ENCODE measurements at regions not wholly inside any gene's neighbourhood (a gene's known extent, or its start where the extent isn't known, plus 50 kb on each side); places are given as distances from the start of the nearest gene placed in this dataset.

- intact Hi-C loops (cut with DNase I): no loop called here
- no peak for TF ChIP-seq POLR2A (IDR thresholded peaks at IDR 0.05)
- peak in 2 of 4 experiments; percentile 12 to 21 for TF ChIP-seq CTCF (IDR thresholded peaks at IDR 0.05)
- no peak for DNase-seq
- Histone ChIP-seq H3K9me3 (no peaks in the 10 kb centered on the region), H3K36me3 (no peaks in the 10 kb centered on the region), H3K27me3 (no peaks in the 10 kb centered on the region), H3K4me1 (no peaks in the 10 kb centered on the region), H3K4me3 (no peak overlapping the region), H3K27ac (no peak overlapping the region)
- WGBS, 2 donors: 21 to 37% methylated on average over 3 of the region's 3 CpGs
These were observed 96.2 kb upstream of the SNTG2 start for GRCh38 chr2:854460-854859.

- no peak for DNase-seq
- Histone ChIP-seq H3K4me3 (no peak overlapping the region), H3K4me1 (no peaks in the 10 kb centered on the region), H3K27ac (no peak overlapping the region), H3K27me3 (no peaks in the 10 kb centered on the region), H3K36me3 (no peaks in the 10 kb centered on the region), H3K9me3 (no peaks in the 10 kb centered on the region)
- TF ChIP-seq CTCF (IDR thresholded peaks at IDR 0.05): no peak
- TF ChIP-seq EP300 (IDR thresholded peaks at IDR 0.05): no peak
- no peak for TF ChIP-seq POLR2A (IDR thresholded peaks at IDR 0.05)
- no peak for TF ChIP-seq POLR2AphosphoS5 (IDR thresholded peaks at IDR 0.05)
- WGBS, 2 donors: 79 to 80% methylated on average over 19 of the region's 19 CpGs
- intact Hi-C loops (cut with DNase I): no loop called here
These were observed 97.3 kb upstream of the SNTG2 start for GRCh38 chr2:853203-853870.

GRCh38 chr2:852168-852567 is 98.5 kb upstream of the SNTG2 start:
- Histone ChIP-seq H3K9me3 (no peaks in the 10 kb centered on the region), H3K4me3 (no peak overlapping the region), H3K4me1 (no peaks in the 10 kb centered on the region), H3K36me3 (no peaks in the 10 kb centered on the region), H3K27ac (no peak overlapping the region), H3K27me3 (no peaks in the 10 kb centered on the region)
- intact Hi-C loops (cut with DNase I): no loop called here
- TF ChIP-seq POLR2AphosphoS5 (IDR thresholded peaks at IDR 0.05): no peak
- no peak for TF ChIP-seq EP300 (IDR thresholded peaks at IDR 0.05)
- TF ChIP-seq CTCF (IDR thresholded peaks at IDR 0.05): no peak
- no peak for TF ChIP-seq POLR2A (IDR thresholded peaks at IDR 0.05)
- DNase-seq: no peak
- 93% methylated on average over 6 of the region's 6 CpGs for WGBS, 2 donors

- intact Hi-C loops (cut with DNase I): no loop called here
These were observed 99.0 kb upstream of the SNTG2 start for GRCh38 chr2:851680-852079.

More at GRCh38 chr2:851680-852079, 99.0 kb upstream of the SNTG2 start:
- Histone ChIP-seq H3K27me3 (no peaks in the 10 kb centered on the region), H3K4me1 (no peaks in the 10 kb centered on the region), H3K36me3 (no peaks in the 10 kb centered on the region), H3K27ac (no peak overlapping the region), H3K9me3 (no peaks in the 10 kb centered on the region), H3K4me3 (no peak overlapping the region)
- TF ChIP-seq POLR2A (IDR thresholded peaks at IDR 0.05): no peak
- TF ChIP-seq EP300 (IDR thresholded peaks at IDR 0.05): no peak
- no peak for TF ChIP-seq POLR2AphosphoS5 (IDR thresholded peaks at IDR 0.05)
- TF ChIP-seq CTCF (IDR thresholded peaks at IDR 0.05): no peak
- no peak for DNase-seq
- 86 to 92% methylated on average over 8 of the region's 8 CpGs for WGBS, 2 donors
